Stimulated activated effector memory CD8-positive, alpha-beta T cell treated with anti-CD3 and anti-CD28 coated beads, Interleukin-12 subunit alpha, Interleukin-12 subunit beta, amount 100 ng/mL, for 72 hours (primary cell): ENCODE measurements at regions not wholly inside any gene's neighbourhood (a gene's known extent, or its start where the extent isn't known, plus 50 kb on each side); places are given as distances from the start of the nearest gene placed in this dataset.
"Not testable (repeated sequence)": the region's sequence is repeated elsewhere in the genome, so short reads cannot be mapped to it uniquely, and the experiment has no call there.

Experiments
- ATAC-seq: fragments of 150-1000 bp; cut with Tn5 transposase; 2 replicates; pipeline ENCODE4 v1.10.0; 2021
- DNase-seq, 2 donors: peaks; one replicate each; pipeline ENCODE4 v3.0.0; 2021 to 2022; ENCODE audit warnings: low spot score in 2 of 2
- H3K27ac Mint-ChIP-seq: one replicate; pipeline ENCODE4 v1.8.0; 2022; ENCODE audit warnings: mild to moderate bottlenecking, mixed read lengths
- H3K36me3 Mint-ChIP-seq: one replicate; pipeline ENCODE4 v1.8.0; 2022; ENCODE audit warnings: mild to moderate bottlenecking, mixed read lengths
- H3K4me1 Mint-ChIP-seq: one replicate; pipeline ENCODE4 v1.8.0; 2022; ENCODE audit warnings: mixed read lengths
- H3K4me3 Mint-ChIP-seq: one replicate; pipeline ENCODE4 v1.8.0; 2022; ENCODE audit warnings: mild to moderate bottlenecking, mixed read lengths
- H3K9me3 Mint-ChIP-seq: one replicate; pipeline ENCODE4 v1.8.0; 2022; ENCODE audit warnings: mixed read lengths

DNA sequence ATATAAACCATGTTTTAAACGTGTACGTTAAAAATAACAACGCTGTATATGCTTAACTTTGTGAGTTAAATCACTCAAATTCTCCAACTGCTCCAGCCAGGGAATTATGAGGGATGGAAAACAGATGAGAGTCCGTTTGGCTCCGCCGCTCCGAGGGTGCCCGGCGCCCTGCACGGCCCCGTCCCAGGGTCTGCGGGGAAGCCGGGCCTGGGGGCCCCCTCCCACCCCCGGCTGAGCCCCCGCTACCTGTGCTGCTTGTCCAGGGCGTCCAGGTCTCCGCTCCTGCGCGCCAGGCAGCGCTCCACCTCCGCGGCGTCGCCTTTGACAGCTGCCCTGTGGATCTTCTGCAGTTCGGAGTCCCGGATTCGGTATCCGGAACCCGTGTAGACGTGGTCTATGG, 415.5 kb downstream of the FOXD4L4 start:
- not testable (repeated sequence) for H3K4me3 Mint-ChIP-seq, H3K36me3 Mint-ChIP-seq, H3K4me1 Mint-ChIP-seq, H3K9me3 Mint-ChIP-seq, ATAC-seq, DNase-seq, H3K27ac Mint-ChIP-seq

GRCh38 chr9:66153021-66153725, 416.2 kb downstream of the FOXD4L4 start:
- DNase-seq, result peak in 1 of 2 donors; percentile 47

DNA sequence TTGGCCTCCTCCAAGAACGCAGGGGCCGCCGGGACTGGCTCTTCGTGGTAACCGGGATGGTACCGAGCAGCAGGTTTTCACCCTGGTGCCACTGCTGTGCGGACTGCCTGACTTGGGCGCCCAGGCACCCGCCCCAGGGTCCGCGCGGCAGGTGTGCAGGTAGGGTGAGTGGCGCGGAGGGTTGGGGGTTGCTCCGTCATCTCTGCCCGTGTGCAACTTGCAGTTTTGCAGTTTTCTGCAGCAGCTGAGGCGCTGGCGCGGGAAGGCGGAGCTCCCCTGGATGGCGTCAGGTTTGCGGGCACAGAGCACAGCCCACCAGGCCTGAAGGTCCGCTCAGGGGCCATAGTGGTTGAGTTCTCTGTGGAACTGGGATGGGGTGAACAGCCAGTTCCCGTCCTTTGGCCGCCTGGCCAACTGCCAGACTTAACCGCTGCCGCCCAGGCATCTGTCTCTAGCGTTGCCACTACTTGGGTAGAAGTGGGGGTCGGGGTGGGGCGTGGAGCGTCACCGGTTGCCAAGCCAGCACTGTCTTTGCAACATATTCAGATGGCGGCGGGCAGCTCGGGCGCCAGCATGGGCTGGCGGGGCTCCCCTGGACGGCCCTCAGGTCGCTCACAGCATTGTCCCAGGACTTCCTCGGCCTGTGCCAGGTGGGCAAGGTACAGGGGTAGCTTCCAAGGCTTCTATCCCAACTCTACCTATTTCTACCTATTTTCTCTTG, 417.2 kb downstream of the FOXD4L4 start:
- H3K36me3 Mint-ChIP-seq, H3K27ac Mint-ChIP-seq, ATAC-seq, H3K4me1 Mint-ChIP-seq, H3K9me3 Mint-ChIP-seq, H3K4me3 Mint-ChIP-seq: not testable (repeated sequence)
- DNase-seq, result peak in 1 of 2 donors; percentile 62

More at GRCh38 chr9:66153021-66153725, 416.2 kb downstream of the FOXD4L4 start:
- H3K27ac Mint-ChIP-seq, H3K4me3 Mint-ChIP-seq, H3K4me1 Mint-ChIP-seq, H3K9me3 Mint-ChIP-seq, H3K36me3 Mint-ChIP-seq: not testable (repeated sequence)
- ATAC-seq, result peak; percentile 97

GRCh38 chr9:66182316-66182715, 445.4 kb downstream of the FOXD4L4 start:
- not testable (repeated sequence) for H3K4me3 Mint-ChIP-seq, ATAC-seq, DNase-seq, H3K4me1 Mint-ChIP-seq, H3K36me3 Mint-ChIP-seq, H3K9me3 Mint-ChIP-seq, H3K27ac Mint-ChIP-seq

DNA sequence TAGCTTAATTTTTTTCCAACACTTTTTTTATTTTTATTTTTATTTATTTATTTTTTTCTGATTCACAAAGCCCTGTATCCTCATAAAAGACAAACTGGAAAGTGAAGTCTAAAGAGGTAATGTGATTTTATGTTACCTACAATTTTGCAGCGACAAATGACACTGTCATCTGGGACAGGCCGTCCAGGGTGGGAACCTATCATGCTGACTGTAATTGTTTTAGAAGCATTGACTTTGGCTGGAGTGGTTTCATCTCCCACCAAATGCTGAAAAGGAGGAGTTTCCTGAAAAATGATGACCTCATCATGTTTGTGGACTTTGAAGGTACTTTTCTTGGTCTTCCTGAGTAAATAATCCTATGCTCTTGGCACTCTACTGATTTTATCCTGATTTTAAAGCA, 446.7 kb downstream of the FOXD4L4 start:
- H3K36me3 Mint-ChIP-seq, H3K4me1 Mint-ChIP-seq, ATAC-seq, H3K4me3 Mint-ChIP-seq, DNase-seq, H3K27ac Mint-ChIP-seq, H3K9me3 Mint-ChIP-seq: not testable (repeated sequence)

- not testable (repeated sequence) for DNase-seq, H3K4me1 Mint-ChIP-seq, H3K27ac Mint-ChIP-seq, ATAC-seq, H3K4me3 Mint-ChIP-seq, H3K36me3 Mint-ChIP-seq, H3K9me3 Mint-ChIP-seq
Observed at GRCh38 chr9:66197199-66197598, 460.3 kb downstream of the FOXD4L4 start.

GRCh38 chr9:66198421-66198820, 461.5 kb downstream of the FOXD4L4 start:
- not testable (repeated sequence) for H3K36me3 Mint-ChIP-seq, H3K27ac Mint-ChIP-seq, H3K4me1 Mint-ChIP-seq, H3K9me3 Mint-ChIP-seq, DNase-seq, H3K4me3 Mint-ChIP-seq
- peak; percentile 24 for ATAC-seq

- not testable (repeated sequence) for ATAC-seq, H3K4me1 Mint-ChIP-seq, H3K4me3 Mint-ChIP-seq, H3K36me3 Mint-ChIP-seq, H3K9me3 Mint-ChIP-seq, DNase-seq, H3K27ac Mint-ChIP-seq
Observed at GRCh38 chr9:66206617-66207016, 469.7 kb downstream of the FOXD4L4 start.

DNA sequence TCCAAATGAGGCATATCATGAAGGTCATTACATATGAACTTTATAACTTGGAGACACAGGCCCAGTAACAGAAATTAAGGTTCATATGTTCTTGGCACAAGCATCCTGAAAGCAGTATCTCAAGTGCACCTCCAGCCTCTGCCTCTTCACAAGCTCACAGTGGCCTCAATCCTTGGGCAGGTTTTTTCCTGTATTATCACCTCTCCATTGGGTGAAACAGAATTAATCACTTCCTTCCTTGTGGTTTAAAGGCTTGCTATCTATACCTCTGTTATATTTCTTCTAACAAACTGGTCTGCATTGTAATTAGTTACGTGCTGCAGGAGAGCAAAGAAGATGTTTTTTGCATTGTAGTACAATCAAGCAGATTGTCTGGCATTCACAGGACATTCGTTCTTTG, 471.0 kb downstream of the FOXD4L4 start:
- not testable (repeated sequence) for H3K36me3 Mint-ChIP-seq, H3K4me1 Mint-ChIP-seq, H3K27ac Mint-ChIP-seq, H3K9me3 Mint-ChIP-seq, H3K4me3 Mint-ChIP-seq, DNase-seq
- ATAC-seq, result peak; percentile 51

- not testable (repeated sequence) for H3K27ac Mint-ChIP-seq, H3K9me3 Mint-ChIP-seq, ATAC-seq, H3K36me3 Mint-ChIP-seq, H3K4me1 Mint-ChIP-seq, H3K4me3 Mint-ChIP-seq
- DNase-seq, result peak in 1 of 2 donors; percentile 50
Observed at GRCh38 chr9:66244763-66245162, 507.8 kb downstream of the FOXD4L4 start.

DNA sequence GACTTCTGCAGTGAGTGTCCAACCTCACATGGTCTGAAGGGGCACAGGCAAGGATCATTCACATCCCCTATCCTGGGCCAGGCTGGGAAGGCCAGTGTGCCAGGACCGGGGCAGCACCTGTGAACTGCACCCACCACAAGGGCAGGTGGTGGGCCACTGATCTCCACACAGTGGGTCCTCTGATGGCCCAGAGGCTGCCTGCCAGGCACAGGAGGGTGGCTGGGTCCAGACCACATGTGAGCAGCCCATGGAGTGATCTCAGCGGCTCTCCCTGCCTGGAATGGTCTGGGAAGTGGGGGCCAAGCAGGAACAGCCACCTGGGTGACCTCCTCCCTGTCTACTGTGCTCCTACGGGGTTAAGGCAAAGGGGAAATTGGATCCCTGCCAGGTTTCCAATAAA, 508.5 kb downstream of the FOXD4L4 start:
- not testable (repeated sequence) for ATAC-seq, H3K4me1 Mint-ChIP-seq, H3K4me3 Mint-ChIP-seq, H3K27ac Mint-ChIP-seq, H3K36me3 Mint-ChIP-seq, H3K9me3 Mint-ChIP-seq
- DNase-seq, result peak in 1 of 2 donors; percentile 8

DNA sequence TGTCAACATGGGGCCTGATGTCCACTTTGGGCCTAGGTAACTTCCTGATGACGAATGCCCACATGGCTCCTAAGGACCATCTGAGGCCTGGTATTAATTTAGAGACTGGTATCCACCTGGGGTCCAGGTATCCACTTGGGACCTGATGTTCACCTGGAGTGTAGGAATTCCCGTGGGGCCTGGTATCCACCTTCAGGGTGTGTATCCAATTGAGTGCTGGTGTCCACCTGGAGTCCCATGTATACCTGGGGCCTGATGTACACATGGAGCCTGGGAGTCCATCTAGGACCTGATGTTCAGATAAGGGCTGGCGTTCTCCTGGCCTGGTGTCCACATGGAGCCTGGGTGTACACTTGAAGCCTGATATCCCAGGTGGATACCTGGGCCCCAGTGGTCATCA, 520.6 kb downstream of the FOXD4L4 start:
- H3K27ac Mint-ChIP-seq, DNase-seq, ATAC-seq, H3K4me1 Mint-ChIP-seq, H3K9me3 Mint-ChIP-seq, H3K36me3 Mint-ChIP-seq, H3K4me3 Mint-ChIP-seq: not testable (repeated sequence)

DNA sequence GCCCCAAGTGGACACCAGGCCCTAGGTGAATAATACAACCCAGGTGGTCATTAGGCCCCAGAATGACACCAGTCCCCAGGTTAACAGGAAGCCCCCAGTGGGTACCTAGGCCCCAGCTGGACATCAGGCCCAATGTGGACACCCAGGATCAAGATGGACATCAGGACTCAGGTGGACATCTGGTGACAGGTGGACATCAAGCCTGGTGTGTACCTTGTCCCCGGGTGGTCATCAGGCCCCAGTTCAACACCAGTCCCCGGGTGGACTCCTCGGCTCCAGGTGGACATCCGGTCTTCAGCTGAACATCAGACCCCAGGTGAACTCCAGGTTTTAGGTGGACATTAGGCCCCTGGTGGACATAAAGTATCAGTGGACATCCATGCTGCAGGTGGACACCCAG, 524.6 kb downstream of the FOXD4L4 start:
- not testable (repeated sequence) for H3K9me3 Mint-ChIP-seq, H3K4me3 Mint-ChIP-seq, H3K27ac Mint-ChIP-seq, H3K36me3 Mint-ChIP-seq, ATAC-seq, H3K4me1 Mint-ChIP-seq, DNase-seq

DNA sequence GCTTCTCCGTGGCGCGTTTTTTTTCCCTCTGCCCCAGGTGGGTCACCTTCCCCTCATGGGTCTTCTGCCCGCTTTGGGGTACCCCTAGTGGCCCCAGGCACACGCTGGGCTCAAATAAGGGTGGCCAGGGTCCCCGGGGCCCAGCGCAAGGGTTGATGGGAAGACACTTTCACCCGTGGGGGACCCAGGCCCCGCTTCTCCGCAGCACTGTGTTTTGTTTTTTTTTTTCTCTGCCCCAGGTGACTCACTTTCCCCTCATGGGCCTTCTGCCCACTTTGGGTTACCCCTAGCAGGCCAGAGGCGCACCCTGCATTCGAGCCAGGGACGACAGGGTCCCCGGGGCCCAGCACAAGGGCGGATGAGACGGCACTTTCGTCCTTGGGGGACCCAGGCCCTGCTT, 526.7 kb downstream of the FOXD4L4 start:
- not testable (repeated sequence) for ATAC-seq, H3K27ac Mint-ChIP-seq, DNase-seq, H3K9me3 Mint-ChIP-seq, H3K4me1 Mint-ChIP-seq, H3K36me3 Mint-ChIP-seq, H3K4me3 Mint-ChIP-seq

- H3K27ac Mint-ChIP-seq, ATAC-seq, H3K9me3 Mint-ChIP-seq, H3K4me3 Mint-ChIP-seq, DNase-seq, H3K4me1 Mint-ChIP-seq, H3K36me3 Mint-ChIP-seq: not testable (repeated sequence)
Observed at GRCh38 chr9:66264786-66265185, 527.8 kb downstream of the FOXD4L4 start.

DNA sequence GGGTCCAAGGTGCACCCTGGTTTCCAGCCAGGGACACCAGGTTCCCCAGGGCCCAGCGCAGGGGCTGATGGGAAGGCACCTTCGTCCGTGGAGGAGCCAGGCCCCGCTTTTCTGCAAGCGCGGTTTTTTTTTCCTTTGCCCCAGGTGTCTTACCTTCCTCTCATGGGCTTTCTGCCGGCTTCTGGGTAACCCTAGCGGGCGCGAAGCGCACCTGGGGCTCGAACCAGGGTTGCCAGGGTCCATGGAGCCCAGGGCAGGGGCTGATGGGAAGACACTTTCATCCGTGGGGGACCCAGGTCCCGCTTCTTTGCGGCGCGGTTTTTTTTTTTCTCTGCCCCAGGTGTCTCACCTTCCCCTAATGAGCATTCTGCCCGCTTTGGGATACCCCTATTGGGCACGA, 529.3 kb downstream of the FOXD4L4 start:
- not testable (repeated sequence) for H3K36me3 Mint-ChIP-seq, H3K9me3 Mint-ChIP-seq, ATAC-seq, H3K4me1 Mint-ChIP-seq, H3K27ac Mint-ChIP-seq
- DNase-seq, result peak in 1 of 2 donors; percentile 49
- peak overlapping the region; percentile 45 for H3K4me3 Mint-ChIP-seq
